ENCODE measurements at regions not wholly inside any gene's neighbourhood (a gene's known extent, or its start where the extent isn't known, plus 50 kb on each side); places are given as distances from the start of the nearest gene placed in this dataset.

DNA sequence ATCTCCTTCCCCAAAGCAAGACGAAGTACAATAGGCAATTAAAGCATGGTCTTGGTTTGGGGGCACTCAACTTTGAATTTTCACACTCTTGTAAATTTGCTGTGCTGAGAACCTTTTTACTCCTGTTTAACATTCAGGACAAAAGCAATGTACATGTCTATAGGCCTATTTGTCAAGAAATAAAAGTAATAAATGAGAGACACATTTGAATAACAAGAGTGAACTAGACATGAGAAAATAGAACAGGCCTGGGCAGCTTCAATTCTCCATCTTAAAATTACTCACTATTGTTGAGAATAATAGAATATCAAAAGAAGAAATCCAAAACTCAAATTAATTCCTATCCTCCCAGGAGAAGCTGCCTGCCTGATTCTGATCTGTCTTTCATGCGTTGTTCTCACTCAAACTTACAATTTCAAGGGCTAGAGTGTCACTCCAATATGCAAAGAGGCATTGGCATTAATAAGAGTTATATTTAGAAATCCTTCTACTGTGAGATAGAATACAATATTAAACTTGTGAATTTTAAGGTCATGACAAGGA lies 192.9 kb upstream of the CCNG1 start:
- TF ChIP-seq, protein P1, sequence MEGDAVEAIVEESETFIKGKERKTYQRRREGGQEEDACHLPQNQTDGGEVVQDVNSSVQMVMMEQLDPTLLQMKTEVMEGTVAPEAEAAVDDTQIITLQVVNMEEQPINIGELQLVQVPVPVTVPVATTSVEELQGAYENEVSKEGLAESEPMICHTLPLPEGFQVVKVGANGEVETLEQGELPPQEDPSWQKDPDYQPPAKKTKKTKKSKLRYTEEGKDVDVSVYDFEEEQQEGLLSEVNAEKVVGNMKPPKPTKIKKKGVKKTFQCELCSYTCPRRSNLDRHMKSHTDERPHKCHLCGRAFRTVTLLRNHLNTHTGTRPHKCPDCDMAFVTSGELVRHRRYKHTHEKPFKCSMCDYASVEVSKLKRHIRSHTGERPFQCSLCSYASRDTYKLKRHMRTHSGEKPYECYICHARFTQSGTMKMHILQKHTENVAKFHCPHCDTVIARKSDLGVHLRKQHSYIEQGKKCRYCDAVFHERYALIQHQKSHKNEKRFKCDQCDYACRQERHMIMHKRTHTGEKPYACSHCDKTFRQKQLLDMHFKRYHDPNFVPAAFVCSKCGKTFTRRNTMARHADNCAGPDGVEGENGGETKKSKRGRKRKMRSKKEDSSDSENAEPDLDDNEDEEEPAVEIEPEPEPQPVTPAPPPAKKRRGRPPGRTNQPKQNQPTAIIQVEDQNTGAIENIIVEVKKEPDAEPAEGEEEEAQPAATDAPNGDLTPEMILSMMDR (IDR thresholded peaks at IDR 0.05; ENCODE audit: low read depth, low read length, missing control alignments) = no peak
- H3K4me3 ChIP-seq (ENCODE audit: low read depth, low read length) = no peak overlapping the region
- no peak for DNase-seq (ENCODE audit: low read depth)

DNA sequence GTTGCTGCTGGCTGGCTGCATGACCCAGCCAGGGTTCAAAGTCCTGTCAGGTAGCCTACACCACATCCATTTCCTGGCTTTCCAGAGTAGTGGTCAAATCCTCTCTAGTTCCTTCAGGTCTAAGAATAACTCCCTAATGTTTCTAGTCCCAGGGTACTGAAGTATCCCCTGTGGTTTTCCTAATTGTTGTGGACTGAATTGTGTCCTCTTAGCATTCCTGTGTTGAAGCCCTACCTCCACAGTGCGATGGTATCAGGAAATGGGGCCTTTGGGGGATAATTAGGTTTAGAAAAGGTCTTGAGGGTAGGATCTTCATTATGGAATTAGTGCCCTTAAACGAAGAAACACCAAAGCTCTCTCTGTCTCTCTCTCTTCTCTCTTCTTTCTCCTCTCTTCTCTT lies 191.8 kb upstream of the CCNG1 start:
- DNase-seq (ENCODE audit: low read depth) = no peak
- no peak overlapping the region for H3K4me3 ChIP-seq (ENCODE audit: low read depth, low read length)
- TF ChIP-seq, protein P1 (IDR thresholded peaks at IDR 0.05; ENCODE audit: low read depth, low read length, missing control alignments) = no peak

DNA sequence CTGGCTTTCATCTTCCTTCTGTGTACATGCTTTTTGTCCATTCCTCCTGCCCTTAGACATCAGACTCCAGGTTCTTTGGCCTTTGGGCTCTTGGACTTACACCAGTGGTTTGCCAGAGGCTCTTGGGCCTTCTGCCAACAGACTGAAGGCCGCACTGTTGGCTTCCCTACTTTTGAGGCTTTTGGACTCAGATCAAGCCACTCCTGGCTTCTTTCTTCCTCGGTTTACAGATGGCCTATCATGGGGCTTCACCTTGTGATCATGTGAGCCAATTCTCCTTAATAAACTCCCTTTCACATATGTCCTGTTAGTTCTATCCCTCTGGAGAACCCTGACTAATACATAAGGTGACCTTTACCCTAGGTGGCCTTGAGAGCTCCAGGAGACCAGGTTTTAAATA lies 189.1 kb upstream of the CCNG1 start:
- DNase-seq (ENCODE audit: low read depth) = no peak
- H3K4me3 ChIP-seq (ENCODE audit: low read depth, low read length) = no peak overlapping the region
- TF ChIP-seq, protein P1 (IDR thresholded peaks at IDR 0.05; ENCODE audit: low read depth, low read length, missing control alignments) = no peak

DNA sequence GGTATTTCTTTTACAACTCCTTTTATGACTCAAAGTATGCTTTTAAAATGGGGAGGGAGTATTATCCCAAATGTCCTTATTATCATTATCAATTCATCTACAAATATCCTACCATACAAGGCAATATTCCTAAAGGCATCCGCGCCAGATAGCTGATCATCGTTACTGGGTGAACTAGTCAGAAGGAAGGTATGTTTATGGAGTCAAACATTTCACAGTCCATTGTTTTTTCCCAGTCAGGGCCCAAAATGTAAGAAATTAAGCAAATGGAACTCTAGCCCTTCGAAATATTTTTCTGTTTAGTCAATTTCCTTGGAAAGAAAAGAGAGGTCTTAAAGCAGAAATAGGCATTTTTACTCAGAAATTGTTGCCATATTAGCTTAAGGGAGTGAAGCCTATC lies 188.5 kb upstream of the CCNG1 start:
- H3K4me3 ChIP-seq (ENCODE audit: low read depth, low read length) = no peak overlapping the region
- TF ChIP-seq, protein P1 (IDR thresholded peaks at IDR 0.05; ENCODE audit: low read depth, low read length, missing control alignments) = no peak
- DNase-seq (ENCODE audit: low read depth) = no peak

DNA sequence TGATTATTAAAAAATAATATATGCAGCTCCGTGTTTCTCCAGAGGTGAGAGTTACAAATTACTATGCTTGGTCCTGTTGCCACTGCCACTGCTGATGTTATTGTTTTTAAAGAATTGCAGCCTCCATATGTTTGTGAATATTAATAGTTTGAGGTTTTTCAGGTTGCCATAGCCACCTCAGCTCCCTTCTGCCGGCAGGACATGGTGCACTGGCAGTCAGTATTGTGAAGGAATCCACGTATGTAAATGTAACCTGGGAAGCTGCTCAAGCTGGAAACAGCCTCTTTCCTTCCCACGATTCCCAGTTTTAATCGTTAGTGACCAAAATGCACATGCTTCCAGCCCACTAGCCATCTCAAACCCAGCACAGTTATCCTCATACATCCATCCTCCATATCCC lies 184.4 kb upstream of the CCNG1 start:
- TF ChIP-seq, protein P1 (IDR thresholded peaks at IDR 0.05; ENCODE audit: low read depth, low read length, missing control alignments) = no peak
- no peak overlapping the region for H3K4me3 ChIP-seq (ENCODE audit: low read depth, low read length)
- DNase-seq (ENCODE audit: low read depth) = no peak

DNA sequence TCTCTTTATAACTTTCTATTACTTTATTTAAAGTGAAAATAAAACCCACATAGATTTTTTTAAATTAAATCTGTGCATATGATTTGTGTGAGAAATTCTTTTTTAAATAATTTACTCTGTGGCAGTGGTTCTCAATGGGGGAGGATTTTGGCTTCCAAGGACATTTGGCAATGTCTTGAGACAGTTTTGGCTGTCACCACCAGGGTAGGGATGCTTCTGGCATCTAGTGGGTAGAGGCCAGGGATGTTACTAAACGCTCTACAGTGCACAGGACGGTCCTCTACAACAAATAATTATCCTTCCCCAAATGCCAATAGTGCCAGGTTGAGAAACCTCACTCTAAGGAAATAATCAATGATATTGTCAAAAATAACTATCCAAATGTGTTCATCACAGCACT lies 177.9 kb upstream of the CCNG1 start:
- H3K4me3 ChIP-seq (ENCODE audit: low read depth, low read length) = no peak overlapping the region
- DNase-seq (ENCODE audit: low read depth) = no peak
- TF ChIP-seq, protein P1 (IDR thresholded peaks at IDR 0.05; ENCODE audit: low read depth, low read length, missing control alignments) = no peak

DNA sequence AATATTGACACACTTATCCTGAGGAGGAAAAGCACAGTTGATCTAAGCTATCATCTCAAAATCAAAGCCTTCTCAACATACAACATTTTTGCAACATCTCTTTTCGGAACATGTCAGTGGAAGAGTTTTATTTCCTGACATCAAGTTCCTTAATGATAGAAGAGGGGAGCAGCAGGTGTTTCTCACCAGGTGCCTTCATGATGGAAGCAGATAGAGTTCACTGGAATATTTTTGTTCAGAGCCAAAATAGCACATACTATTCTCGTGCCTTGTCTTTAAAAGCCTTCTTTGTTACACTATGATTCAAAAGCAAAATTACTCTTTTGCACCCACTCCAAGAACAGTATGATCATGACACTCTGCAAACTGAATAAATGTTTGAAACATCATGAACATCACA lies 176.9 kb upstream of the CCNG1 start:
- DNase-seq (ENCODE audit: low read depth) = no peak
- TF ChIP-seq, protein P1 (IDR thresholded peaks at IDR 0.05; ENCODE audit: low read depth, low read length, missing control alignments) = no peak
- H3K4me3 ChIP-seq (ENCODE audit: low read depth, low read length) = no peak overlapping the region
